HepG2 (cell line): ENCODE measurements at regions not wholly inside any gene's neighbourhood (a gene's known extent, or its start where the extent isn't known, plus 50 kb on each side); places are given as distances from the start of the nearest gene placed in this dataset.

Experiments
- RARG ChIP-seq: sonication (generic); formaldehyde crosslinking; IDR thresholded peaks from 2 replicates; pipeline ENCODE4 v1.4.0; 2020; ENCODE audit warnings: low read depth, mild to moderate bottlenecking, missing genetic modification reagents
- SNRNP70 ChIP-seq: fragments of 200-400 bp; formaldehyde crosslinking; IDR thresholded peaks from 2 replicates; pipeline ENCODE4 v1.6.1; 2017; ENCODE audit warnings: mild to moderate bottlenecking, low read depth, low read length, moderate library complexity
- ZBTB7A ChIP-seq: sonication (generic); formaldehyde crosslinking; IDR thresholded peaks from 2 replicates; pipeline ENCODE4 v1.8.0; 2022; ENCODE audit warnings: mild to moderate bottlenecking, missing genetic modification reagents
- ZNF251 ChIP-seq: sonication (generic); formaldehyde crosslinking; IDR thresholded peaks from 2 replicates; pipeline ENCODE4 v1.9.0; 2021; ENCODE audit warnings: mild to moderate bottlenecking, missing genetic modification reagents

DNA sequence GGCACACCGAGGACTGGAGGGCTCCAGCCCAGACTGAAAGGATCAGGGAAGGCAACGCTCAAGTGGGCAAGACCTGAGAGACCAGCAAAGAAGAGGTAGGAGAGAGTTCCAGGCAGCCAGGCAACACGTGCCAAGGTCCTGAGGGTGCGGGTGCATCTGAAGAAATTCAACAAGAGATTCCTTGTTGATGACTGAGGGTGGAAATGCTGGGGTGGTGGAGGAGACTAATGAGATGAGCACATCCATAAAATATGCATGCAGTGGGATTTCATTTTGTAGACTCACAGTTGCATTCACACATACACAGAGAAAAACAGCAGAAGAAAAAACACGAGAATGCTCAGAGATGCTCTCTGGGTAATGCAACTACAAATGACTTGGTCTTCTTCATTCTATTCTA, 154.8 kb upstream of the FOXF1 start:
- TF ChIP-seq ZBTB7A (CRISPR knock-in tag): no peak
- TF ChIP-seq RARG: no peak
- no peak for TF ChIP-seq SNRNP70
- TF ChIP-seq ZNF251 (CRISPR knock-in tag): no peak
